AG04450 (cell line): ENCODE measurements at regions not wholly inside any gene's neighbourhood (a gene's known extent, or its start where the extent isn't known, plus 50 kb on each side); places are given as distances from the start of the nearest gene placed in this dataset.
"Not testable (repeated sequence)": the region's sequence is repeated elsewhere in the genome, so short reads cannot be mapped to it uniquely, and the experiment has no call there.

Experiments
- CTCF ChIA-PET: fragments of 300-600, 350-600 bp; formaldehyde crosslinking; extraction: SDS; loops from one replicate; lab custom pipeline; 2022; ENCODE audit warnings: antibody characterized with exemption, inconsistent platforms; lab: Charles Lee
- POLR2A ChIA-PET: fragments of 350-600 bp; formaldehyde crosslinking; extraction: SDS; loops from one replicate; lab custom pipeline; 2021; ENCODE audit warnings: antibody characterized with exemption, inconsistent platforms; lab: Yijun Ruan, JAX
- DNase-seq: peaks from one replicate; pipeline ENCODE4 v3.0.0-alpha.2; 2011; ENCODE audit warnings: low read depth, low spot score
- H3K27ac ChIP-seq: one replicate; pipeline ENCODE4 v1.5.1; 2012; ENCODE audit warnings: low read depth, low read length, control low read depth
- H3K27me3 ChIP-seq: one replicate; pipeline ENCODE4 v1.6.0; 2012; ENCODE audit warnings: low read length; ENCODE audit not compliant: control insufficient read depth, insufficient read depth
- H3K4me3 ChIP-seq: 2 replicates; pipeline ENCODE4 v1.5.1; 2011; ENCODE audit warnings: mild to moderate bottlenecking, low read depth, low read length, control low read depth
- H3K9me3 ChIP-seq: 2 replicates; pipeline ENCODE4 v1.5.1; 2012; ENCODE audit warnings: low read length; ENCODE audit not compliant: control insufficient read depth, insufficient read depth
- CTCF ChIP-seq: IDR thresholded peaks from 2 replicates; pipeline ENCODE4 v1.5.1; 2011; ENCODE audit warnings: low read depth, low read length, control low read depth, inconsistent platforms

GRCh38 chr12:131239384-131240094, 285.8 kb downstream of the ADGRD1 start:
- POLR2A ChIA-PET: no interaction called here

GRCh38 chr12:131241517-131241916, 287.8 kb downstream of the ADGRD1 start:
- no peak overlapping the region for H3K27ac ChIP-seq
- POLR2A ChIA-PET: no interaction called here
- no peak overlapping the region for H3K4me3 ChIP-seq
- DNase-seq: no peak
- H3K27me3 ChIP-seq: no peaks in the 10 kb centered on the region
- TF ChIP-seq CTCF: no peak
- H3K9me3 ChIP-seq: peaks cover 57% of the 10 kb centered on the region
- CTCF ChIA-PET: no interaction called here

More at GRCh38 chr12:131239384-131240094, 285.8 kb downstream of the ADGRD1 start:
- no peak for DNase-seq
- Histone ChIP-seq H3K4me3 (no peak overlapping the region), H3K27me3 (no peaks in the 10 kb centered on the region), H3K27ac (no peak overlapping the region), H3K9me3 (peaks cover 51% of the 10 kb centered on the region)
- no peak for TF ChIP-seq CTCF
- CTCF ChIA-PET: no interaction called here

DNA sequence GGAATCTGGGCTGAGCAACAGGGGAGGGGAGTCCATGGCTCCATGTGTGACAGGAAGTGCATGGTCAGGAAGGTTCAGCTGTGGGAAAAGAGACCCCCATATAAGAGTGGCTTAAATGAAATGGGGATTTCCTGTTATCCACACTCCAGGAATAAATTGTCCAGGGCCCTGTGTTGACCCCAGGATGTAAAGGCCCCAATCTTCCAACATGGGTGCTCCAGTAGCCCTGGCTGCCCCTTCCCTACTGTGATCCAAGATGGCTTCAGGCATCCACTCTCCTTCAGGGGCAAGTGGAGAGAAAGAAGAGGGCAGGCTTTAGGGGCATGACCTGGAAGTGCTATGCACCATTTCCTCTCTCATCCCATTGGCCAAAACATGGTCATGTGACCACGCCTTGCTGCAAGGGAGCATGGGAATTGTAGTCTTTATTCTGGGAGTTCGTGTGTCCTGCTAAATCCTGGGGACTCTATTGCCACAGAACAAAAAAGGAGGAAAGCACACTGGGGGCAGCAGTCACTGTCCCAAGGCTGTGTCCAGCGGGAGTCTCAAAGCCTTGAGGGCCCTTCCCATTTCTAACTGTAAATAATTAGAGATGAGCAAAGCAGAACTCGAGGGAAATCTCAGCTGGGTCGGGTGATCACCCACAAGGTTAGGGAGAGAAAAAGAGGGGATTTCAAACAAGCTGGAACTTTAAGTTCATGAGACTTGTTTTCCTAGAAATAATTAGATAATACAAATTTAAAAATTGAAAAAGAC, 289.2 kb downstream of the ADGRD1 start:
- CTCF ChIA-PET: no interaction called here
- H3K27ac ChIP-seq: no peak overlapping the region
- H3K4me3 ChIP-seq: no peak overlapping the region
- no peak for DNase-seq
- H3K27me3 ChIP-seq: no peaks in the 10 kb centered on the region
- TF ChIP-seq CTCF: no peak
- POLR2A ChIA-PET: no interaction called here
- H3K9me3 ChIP-seq: peaks cover 56% of the 10 kb centered on the region

GRCh38 chr12:131244157-131244688, 290.5 kb downstream of the ADGRD1 start:
- H3K9me3 ChIP-seq: peaks cover 59% of the 10 kb centered on the region
- POLR2A ChIA-PET, H3K27me3 ChIP-seq, CTCF ChIA-PET, DNase-seq, H3K27ac ChIP-seq, H3K4me3 ChIP-seq: not testable (repeated sequence)

- H3K27me3 ChIP-seq, H3K4me3 ChIP-seq, H3K27ac ChIP-seq, POLR2A ChIA-PET, CTCF ChIA-PET, DNase-seq: not testable (repeated sequence)
- peaks cover 54% of the 10 kb centered on the region for H3K9me3 ChIP-seq
Observed at GRCh38 chr12:131245161-131245560, 291.5 kb downstream of the ADGRD1 start.
